IMR-90 (cell line): ENCODE measurements at regions not wholly inside any gene's neighbourhood (a gene's known extent, or its start where the extent isn't known, plus 50 kb on each side); places are given as distances from the start of the nearest gene placed in this dataset.

Experiments
- ATAC-seq: fragments of 200-7000 bp; cut with Tn5 transposase; 2 replicates; pipeline ENCODE4 v1.9.1; 2020; ENCODE audit warnings: low read depth, mild to moderate bottlenecking, moderate library complexity
- BruUV-seq: library from RNA; stranded (reverse); fragments of 400-500 nt; replicated peaks from 2 replicates; lab custom pipeline; 2021; lab: Mats Ljungman, UMichigan
- CTCF ChIA-PET: fragments of 300-600 bp; formaldehyde crosslinking; extraction: SDS; loops from one replicate; lab custom pipeline; 2021; ENCODE audit warnings: antibody characterized with exemption; lab: Yijun Ruan, JAX
- POLR2A ChIA-PET: fragments of 300-600 bp; sonication (Branson Sonifier 250); formaldehyde crosslinking; loops from one replicate; lab custom pipeline; 2022; ENCODE audit warnings: antibody characterized with exemption; ENCODE audit not compliant: unreplicated experiment; lab: Charles Lee
- DNase-seq: peaks from one replicate; pipeline ENCODE4 v3.0.0; 2013
- H2AFZ ChIP-seq: replicated peaks from 2 replicates; pipeline ENCODE3; 2013; ENCODE audit warnings: low read length, mild to moderate bottlenecking; ENCODE audit not compliant: poor library complexity
- H2AK5ac ChIP-seq: 2 replicates; pipeline ENCODE4 v1.6.1; 2013; ENCODE audit warnings: low read depth, low read length, inconsistent platforms
- H2AK9ac ChIP-seq: replicated peaks from 2 replicates; pipeline ENCODE3; 2013; ENCODE audit warnings: mild to moderate bottlenecking, low read depth, low read length, moderate library complexity; ENCODE audit not compliant: poor library complexity
- H2BK120ac ChIP-seq: 2 replicates; pipeline ENCODE4 v1.6.1; 2013; ENCODE audit warnings: low read depth, low read length, inconsistent platforms
- H2BK15ac ChIP-seq: 3 replicates; pipeline ENCODE4 v1.6.1; 2013; ENCODE audit warnings: low read depth, low read length, inconsistent platforms
- H2BK20ac ChIP-seq: 2 replicates; pipeline ENCODE4 v1.6.1; 2013; ENCODE audit warnings: low read depth, mild to moderate bottlenecking, inconsistent platforms, low read length, moderate library complexity
- H2BK5ac ChIP-seq: 2 replicates; pipeline ENCODE4 v1.6.1; 2013; ENCODE audit warnings: mild to moderate bottlenecking, low read depth, low read length, inconsistent platforms; ENCODE audit not compliant: poor library complexity, severe bottlenecking
- H3K14ac ChIP-seq: replicated peaks from 2 replicates; pipeline ENCODE4 v1.6.1; 2013; ENCODE audit warnings: low read depth, low read length, inconsistent platforms
- H3K18ac ChIP-seq: 2 replicates; pipeline ENCODE4 v1.6.1; 2013; ENCODE audit warnings: low read depth, low read length, control low read depth
- H3K23ac ChIP-seq: 2 replicates; pipeline ENCODE4 v1.6.1; 2013; ENCODE audit warnings: low read depth, low read length, inconsistent platforms
- H3K27ac ChIP-seq: 2 replicates; pipeline ENCODE4 v1.5.1; 2013; ENCODE audit warnings: mild to moderate bottlenecking, control low read depth, low read length; ENCODE audit not compliant: insufficient read depth
- H3K27me3 ChIP-seq: 2 replicates; pipeline ENCODE4 v1.6.1; 2013; ENCODE audit warnings: low read length; ENCODE audit not compliant: control insufficient read depth, insufficient read depth
- H3K36me3 ChIP-seq: 2 replicates; pipeline ENCODE4 v1.6.1; 2013; ENCODE audit warnings: low read length, mixed read lengths; ENCODE audit not compliant: control insufficient read depth, insufficient read depth
- H3K4ac ChIP-seq: 2 replicates; pipeline ENCODE4 v1.6.1; 2013; ENCODE audit warnings: low read depth, low read length, inconsistent platforms
- H3K4me1 ChIP-seq: 2 replicates; pipeline ENCODE4 v1.6.1; 2013; ENCODE audit warnings: low read length, mixed read lengths; ENCODE audit not compliant: control insufficient read depth, insufficient read depth
- H3K4me2 ChIP-seq: 2 replicates; pipeline ENCODE4 v1.6.1; 2013; ENCODE audit warnings: low read depth, mild to moderate bottlenecking, control low read depth, low read length, moderate library complexity
- H3K4me3 ChIP-seq: 2 replicates; pipeline ENCODE4 v1.5.1; 2013; ENCODE audit warnings: low read depth, mild to moderate bottlenecking, control low read depth, low read length, moderate library complexity; ENCODE audit not compliant: insufficient read depth
- H3K56ac ChIP-seq: 2 replicates; pipeline ENCODE4 v1.6.1; 2013; ENCODE audit warnings: low read length, inconsistent platforms; ENCODE audit not compliant: insufficient read depth; ENCODE audit errors: extremely low read depth
- H3K79me1 ChIP-seq, 2 experiments: 2 replicates each; pipeline ENCODE4 v1.6.1; 2013; ENCODE audit warnings: low read length in 2 of 2, inconsistent platforms in 1 of 2, low read depth in 1 of 2
- H3K9ac ChIP-seq: 2 replicates; pipeline ENCODE4 v1.6.1; 2013; ENCODE audit warnings: low read depth, low read length, control low read depth
- H3K9me1 ChIP-seq: 2 replicates; pipeline ENCODE4 v1.6.1; 2013; ENCODE audit warnings: low read length, inconsistent platforms; ENCODE audit not compliant: insufficient read depth
- H3K9me3 ChIP-seq: 2 replicates; pipeline ENCODE4 v1.6.1; 2013; ENCODE audit warnings: low read length; ENCODE audit not compliant: control insufficient read depth, insufficient read depth
- H4K20me1 ChIP-seq: 2 replicates; pipeline ENCODE4 v1.6.1; 2013; ENCODE audit warnings: low read length, inconsistent platforms; ENCODE audit not compliant: insufficient read depth
- H4K5ac ChIP-seq: 2 replicates; pipeline ENCODE4 v1.6.1; 2013; ENCODE audit warnings: mild to moderate bottlenecking, low read depth, low read length, control low read depth
- H4K8ac ChIP-seq, 2 experiments: 2 replicates each; pipeline ENCODE4 v1.6.1; 2013; ENCODE audit warnings: low read depth in 2 of 2, low read length in 2 of 2, control low read depth in 1 of 2, inconsistent platforms in 1 of 2
- H4K91ac ChIP-seq: 2 replicates; pipeline ENCODE4 v1.6.1; 2013; ENCODE audit warnings: low read depth, low read length, inconsistent platforms; ENCODE audit not compliant: insufficient read depth
- CEBPB ChIP-seq: IDR thresholded peaks from 2 replicates; pipeline ENCODE4 v1.6.1; 2012; ENCODE audit warnings: low read depth, low read length, improper control_type of control experiment
- FOS ChIP-seq: fragments of 150-350 bp; IDR thresholded peaks from 2 replicates; pipeline ENCODE4 v1.6.1; 2016; ENCODE audit warnings: low read depth, low read length
- MAFK ChIP-seq: IDR thresholded peaks from 2 replicates; pipeline ENCODE4 v1.6.1; 2012; ENCODE audit warnings: low read depth, low read length, improper control_type of control experiment
- MXI1 ChIP-seq: IDR thresholded peaks from 2 replicates; pipeline ENCODE4 v1.6.1; 2012; ENCODE audit warnings: low read depth, mild to moderate bottlenecking, low read length, moderate library complexity, borderline replicate concordance
- RAD21 ChIP-seq: IDR thresholded peaks from 2 replicates; pipeline ENCODE4 v1.6.1; 2012; ENCODE audit warnings: low read length, improper control_type of control experiment
- RCOR1 ChIP-seq: IDR thresholded peaks from 2 replicates; pipeline ENCODE4 v1.6.1; 2012; ENCODE audit warnings: mild to moderate bottlenecking, low read length, improper control_type of control experiment; ENCODE audit not compliant: insufficient replicate concordance
- SMC3 ChIP-seq: fragments of 150-350 bp; IDR thresholded peaks from 2 replicates; pipeline ENCODE4 v1.6.1; 2016; ENCODE audit warnings: low read depth, mild to moderate bottlenecking, antibody characterized with exemption, low read length, moderate library complexity
- USF2 ChIP-seq: fragments of 150-350 bp; IDR thresholded peaks from 2 replicates; pipeline ENCODE4 v1.6.1; 2017; ENCODE audit warnings: mild to moderate bottlenecking, antibody characterized with exemption, low read length, low read depth
- WGBS, 2 experiments: methylation state at CpG; one replicate each; pipeline versions ENCODE4 v1.1.5 to v1.1.7; 2013; ENCODE audit warnings: missing lambda C conversion rate in 2 of 2; ENCODE audit not compliant: insufficient read length in 1 of 2; ENCODE audit errors: extremely low coverage in 2 of 2; 5-methylcytosine and 5-hydroxymethylcytosine counted together
- dilution Hi-C: fragments of 300-500 bp; cut with HindIII; formaldehyde crosslinking; loops from one replicate; pipeline ENCODE4 v1.14.3; 2018; ENCODE audit warnings: low sequenced_read_pairs; ENCODE audit not compliant: unreplicated experiment
- in situ Hi-C: fragments of 300-500 bp; cut with MboI; formaldehyde crosslinking; loops from 3 replicates; pipeline ENCODE4 v1.14.3; 2019; ENCODE audit warnings: low sequenced_read_pairs, inconsistent platforms, mixed read lengths
- intact Hi-C: fragments of 100-400 bp; cut with micrococcal nuclease; formaldehyde crosslinking; loops from 2 replicates; pipeline ENCODE4 v1.10.0; 2022

- TF ChIP-seq RAD21, result no peak
Observed at GRCh38 chr6:15960740-15961634, 167.9 kb upstream of the MYLIP start (continued).

DNA sequence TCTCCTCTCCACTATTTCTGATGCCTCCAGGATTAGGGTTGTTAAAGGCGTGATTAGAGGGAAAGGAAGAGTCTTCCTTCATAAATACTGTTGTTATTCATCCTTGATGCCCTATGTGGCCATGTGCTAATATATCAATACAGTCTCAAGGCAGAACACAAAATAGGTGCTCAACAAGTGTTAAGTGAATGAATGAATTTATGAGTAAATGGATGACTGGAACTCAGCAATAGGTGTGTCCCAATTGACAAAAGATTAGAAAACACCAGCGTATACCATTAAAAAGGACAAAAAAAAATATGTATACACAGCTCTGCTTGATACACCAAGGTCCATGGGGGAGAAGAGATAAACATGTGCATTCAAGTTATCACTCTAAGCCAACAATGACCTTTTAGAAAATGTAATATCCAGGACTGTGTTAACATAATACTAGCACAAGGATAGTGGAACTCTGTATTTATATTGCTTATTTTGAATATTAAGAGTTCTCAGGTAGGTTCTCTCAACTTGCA, 171.2 kb upstream of the MYLIP start:
- WGBS, 2 experiments, result no CpG with 5 or more reads among the region's 2 CpGs
- CTCF ChIA-PET, result no interaction called here
- POLR2A ChIA-PET, result no interaction called here

More for the DNA sequence above, 171.2 kb upstream of the MYLIP start:
- Histone ChIP-seq H3K23ac (no peak overlapping the region), H3K4ac (no peak overlapping the region), H2BK20ac (no peak overlapping the region), H3K14ac (no peak overlapping the region), H3K27me3 (no peaks in the 10 kb centered on the region; the same call in 1 of the 2 replicates), H2BK5ac (no peak overlapping the region), H2AK5ac (no peak overlapping the region), H2BK120ac (no peak overlapping the region), H3K56ac (no peak overlapping the region), H3K9me3 (no peaks in the 10 kb centered on the region), H2AFZ (no peak overlapping the region), H4K8ac (no peak overlapping the region), H3K4me1 (no peaks in the 10 kb centered on the region; the same call in none of the 2 replicates), H3K4me3 (no peak overlapping the region), H3K18ac (no peak overlapping the region), H3K79me1 (no peaks in the 10 kb centered on the region), H3K9me1 (no peaks in the 10 kb centered on the region; the same call in 1 of the 2 replicates), H3K4me2 (no peak overlapping the region), H3K9ac (no peak overlapping the region), H2BK15ac (no peak overlapping the region), H3K36me3 (no peaks in the 10 kb centered on the region), H4K20me1 (no peaks in the 10 kb centered on the region), H2AK9ac (no peak overlapping the region), H4K91ac (no peak overlapping the region), H4K5ac (no peak overlapping the region), H3K27ac (no peak overlapping the region)
- BruUV-seq, result no TSS peak
- ATAC-seq (no peak), DNase-seq (no peak)
- intact Hi-C loops (no loop called here), in situ Hi-C loops (no loop called here), dilution Hi-C loops (no loop called here)
- TF ChIP-seq SMC3 (no peak), CEBPB (no peak), MAFK (no peak), FOS (no peak), RCOR1 (no peak), MXI1 (no peak), USF2 (no peak)
